PFSK-1 (cell line): ENCODE measurements at regions not wholly inside any gene's neighbourhood (a gene's known extent, or its start where the extent isn't known, plus 50 kb on each side); places are given as distances from the start of the nearest gene placed in this dataset.

Source experiments
- FOXP2 ChIP-seq: optimal IDR thresholded peaks from 2 replicates; pipeline ENCODE3; 2011; ENCODE audit warnings: borderline replicate concordance, control low read depth, inconsistent platforms; ENCODE audit not compliant: insufficient read depth; ENCODE audit errors: extremely low read length, extremely low read depth
- POLR2AphosphoS5 ChIP-seq: IDR thresholded peaks from 2 replicates; pipeline ENCODE4 v1.6.1; 2012; ENCODE audit warnings: low read depth, mild to moderate bottlenecking, control low read depth, low read length, moderate library complexity
- SIN3A ChIP-seq: IDR thresholded peaks from 2 replicates; pipeline ENCODE4 v1.6.1; 2012; ENCODE audit warnings: mild to moderate bottlenecking, low read length, moderate library complexity, borderline replicate concordance; ENCODE audit not compliant: insufficient read depth
- TAF1 ChIP-seq: IDR thresholded peaks from 2 replicates; pipeline ENCODE4 v1.6.1; 2012; ENCODE audit warnings: low read length, control low read depth, borderline replicate concordance; ENCODE audit not compliant: insufficient read depth
- TF ChIP-seq, protein P1 (sequence below), 2 experiments: IDR thresholded peaks; 2 replicates each; pipeline versions ENCODE4 v1.6.1 to v1.8.0; 2011 to 2012; ENCODE audit warnings: low read depth in 2 of 2, low read length in 2 of 2, control low read depth in 1 of 2, inconsistent platforms in 1 of 2, mild to moderate bottlenecking in 1 of 2, moderate library complexity in 1 of 2; ENCODE audit not compliant: insufficient read depth in 1 of 2

DNA sequence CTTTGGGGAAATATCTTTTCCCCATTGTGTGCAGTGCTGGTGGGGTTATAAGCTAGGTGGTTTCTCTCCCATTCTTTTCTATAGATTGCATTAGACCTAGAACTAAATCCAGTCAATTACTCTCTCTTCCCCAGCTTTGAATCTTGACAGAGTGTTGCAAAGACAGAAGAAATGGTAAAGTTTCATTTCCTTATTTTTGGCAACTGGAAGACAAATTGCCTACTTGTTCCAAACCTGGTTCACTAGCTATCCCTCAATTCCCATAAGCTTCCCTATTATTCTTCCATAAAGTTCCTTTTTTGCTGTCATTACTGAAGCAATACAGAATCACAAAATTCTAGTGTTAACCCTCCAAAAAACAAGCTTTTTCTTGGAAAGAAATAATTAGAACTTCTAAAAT lies 94.0 kb upstream of the ITGA4 start:
- TF ChIP-seq POLR2AphosphoS5 (no peak), TAF1 (no peak), FOXP2 (no peak), SIN3A (no peak)
- TF ChIP-seq, protein P1, sequence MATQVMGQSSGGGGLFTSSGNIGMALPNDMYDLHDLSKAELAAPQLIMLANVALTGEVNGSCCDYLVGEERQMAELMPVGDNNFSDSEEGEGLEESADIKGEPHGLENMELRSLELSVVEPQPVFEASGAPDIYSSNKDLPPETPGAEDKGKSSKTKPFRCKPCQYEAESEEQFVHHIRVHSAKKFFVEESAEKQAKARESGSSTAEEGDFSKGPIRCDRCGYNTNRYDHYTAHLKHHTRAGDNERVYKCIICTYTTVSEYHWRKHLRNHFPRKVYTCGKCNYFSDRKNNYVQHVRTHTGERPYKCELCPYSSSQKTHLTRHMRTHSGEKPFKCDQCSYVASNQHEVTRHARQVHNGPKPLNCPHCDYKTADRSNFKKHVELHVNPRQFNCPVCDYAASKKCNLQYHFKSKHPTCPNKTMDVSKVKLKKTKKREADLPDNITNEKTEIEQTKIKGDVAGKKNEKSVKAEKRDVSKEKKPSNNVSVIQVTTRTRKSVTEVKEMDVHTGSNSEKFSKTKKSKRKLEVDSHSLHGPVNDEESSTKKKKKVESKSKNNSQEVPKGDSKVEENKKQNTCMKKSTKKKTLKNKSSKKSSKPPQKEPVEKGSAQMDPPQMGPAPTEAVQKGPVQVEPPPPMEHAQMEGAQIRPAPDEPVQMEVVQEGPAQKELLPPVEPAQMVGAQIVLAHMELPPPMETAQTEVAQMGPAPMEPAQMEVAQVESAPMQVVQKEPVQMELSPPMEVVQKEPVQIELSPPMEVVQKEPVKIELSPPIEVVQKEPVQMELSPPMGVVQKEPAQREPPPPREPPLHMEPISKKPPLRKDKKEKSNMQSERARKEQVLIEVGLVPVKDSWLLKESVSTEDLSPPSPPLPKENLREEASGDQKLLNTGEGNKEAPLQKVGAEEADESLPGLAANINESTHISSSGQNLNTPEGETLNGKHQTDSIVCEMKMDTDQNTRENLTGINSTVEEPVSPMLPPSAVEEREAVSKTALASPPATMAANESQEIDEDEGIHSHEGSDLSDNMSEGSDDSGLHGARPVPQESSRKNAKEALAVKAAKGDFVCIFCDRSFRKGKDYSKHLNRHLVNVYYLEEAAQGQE (IDR thresholded peaks at IDR 0.05; ENCODE audit: insufficient read depth in 1 of 2, low read depth in 2 of 2, low read length in 2 of 2): no peak

DNA sequence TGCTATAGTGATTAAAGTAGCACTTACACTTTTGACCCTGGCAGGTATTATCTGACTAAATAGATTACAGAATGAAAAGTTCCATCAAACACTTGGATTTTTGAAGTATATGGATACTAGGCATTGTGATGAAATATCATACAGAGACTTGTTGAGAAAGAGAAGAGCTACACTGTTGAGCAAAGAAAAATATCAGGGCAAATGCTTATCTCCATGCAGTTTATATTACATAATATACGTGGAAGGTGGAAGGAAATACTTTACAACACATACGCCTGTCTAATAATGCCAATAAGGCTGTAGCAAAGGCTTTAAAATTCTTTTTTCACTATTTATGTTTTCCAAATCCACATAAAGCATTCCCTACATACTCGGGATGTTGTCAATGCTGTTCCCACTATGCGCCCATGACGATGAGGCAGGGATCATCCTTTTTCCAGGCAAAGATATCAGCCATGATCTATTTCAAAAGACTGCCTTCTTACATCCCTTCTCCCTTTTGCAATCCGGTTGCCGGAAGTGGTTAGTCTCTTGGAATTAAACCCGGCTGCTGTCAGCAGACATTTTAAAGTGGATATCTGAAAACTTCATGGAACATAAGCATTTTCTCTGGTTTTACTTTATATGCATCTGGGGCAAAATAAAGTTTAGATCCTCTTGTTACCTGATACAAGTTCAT lies 92.6 kb upstream of the ITGA4 start:
- no peak for TF ChIP-seq FOXP2
- TF ChIP-seq POLR2AphosphoS5: no peak

DNA sequence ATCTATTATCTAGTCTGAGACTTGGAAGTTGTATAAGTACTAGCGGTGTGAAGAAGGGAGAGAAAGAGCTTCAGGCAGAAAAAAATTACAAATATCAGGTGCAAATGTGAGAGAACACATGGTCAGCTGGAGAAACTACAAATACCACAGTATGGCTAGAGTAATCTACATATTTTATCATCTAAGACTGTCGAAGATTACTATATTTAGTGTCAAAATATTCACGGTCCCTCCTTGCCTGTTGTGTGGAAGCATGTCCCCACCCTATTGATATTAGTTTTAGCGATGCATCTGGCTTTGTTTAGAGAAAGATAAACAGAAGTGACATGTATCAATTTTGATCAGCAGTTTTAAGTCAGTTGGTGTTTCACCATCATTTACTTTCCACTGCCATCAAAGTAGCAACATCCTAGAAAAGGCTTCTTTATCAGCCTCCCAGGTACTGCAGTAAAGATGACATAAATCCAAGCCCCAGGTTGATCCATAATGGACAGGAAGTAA lies 90.5 kb upstream of the ITGA4 start:
- TF ChIP-seq SIN3A: no peak
- TF ChIP-seq POLR2AphosphoS5: no peak
- TF ChIP-seq FOXP2: no peak
- TF ChIP-seq, protein P1 (IDR thresholded peaks at IDR 0.05; ENCODE audit: insufficient read depth in 1 of 2, low read depth in 2 of 2, low read length in 2 of 2): no peak
- TF ChIP-seq TAF1: no peak

DNA sequence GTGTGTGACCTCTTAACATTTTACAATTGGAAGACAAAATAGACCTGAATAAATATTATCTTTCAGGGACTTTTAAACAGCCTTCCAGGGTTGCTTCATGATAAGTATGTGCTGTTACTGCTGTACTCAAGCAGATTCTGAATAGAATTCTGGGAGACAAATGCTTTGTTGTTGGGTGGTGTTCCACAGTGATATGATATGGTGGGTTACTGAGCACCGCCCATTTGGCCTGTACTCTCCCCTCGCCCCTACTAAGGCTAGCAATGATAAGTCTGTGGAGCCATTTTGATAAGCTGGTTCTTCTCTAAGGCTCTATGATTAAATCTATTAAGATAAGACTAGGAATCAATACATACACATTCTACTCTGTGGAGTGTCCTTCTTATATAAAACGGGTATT lies 89.8 kb upstream of the ITGA4 start:
- TF ChIP-seq TAF1 (no peak), FOXP2 (no peak), SIN3A (no peak), POLR2AphosphoS5 (no peak)
- TF ChIP-seq, protein P1 (IDR thresholded peaks at IDR 0.05; ENCODE audit: insufficient read depth in 1 of 2, low read depth in 2 of 2, low read length in 2 of 2): no peak

DNA sequence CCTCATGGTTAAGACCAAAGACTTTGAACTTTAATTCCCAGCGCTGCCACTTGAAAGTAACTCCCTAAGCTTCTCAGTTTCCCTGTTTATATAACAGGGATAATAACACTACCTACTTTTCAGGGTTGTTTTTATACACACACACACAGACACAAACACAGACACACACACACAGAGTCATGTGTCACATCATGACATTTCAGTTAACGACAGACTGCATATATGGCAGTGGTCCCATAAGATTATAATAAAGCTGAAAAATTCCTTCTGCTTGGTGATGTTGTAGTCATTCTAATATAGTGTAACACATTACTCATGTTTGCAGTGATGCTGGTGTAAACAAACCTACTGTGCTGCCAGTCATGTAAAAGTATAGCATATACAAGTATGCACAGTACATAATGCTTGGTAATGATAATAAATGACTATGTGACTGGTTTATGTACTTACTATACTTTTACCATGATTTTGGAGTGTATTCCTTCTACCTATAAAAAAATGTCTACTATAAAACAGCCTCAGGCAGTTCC lies 89.2 kb upstream of the ITGA4 start:
- TF ChIP-seq SIN3A (no peak), POLR2AphosphoS5 (no peak), TAF1 (no peak), FOXP2 (no peak)
- TF ChIP-seq, protein P1 (IDR thresholded peaks at IDR 0.05; ENCODE audit: insufficient read depth in 1 of 2, low read depth in 2 of 2, low read length in 2 of 2): no peak
